ENCODE measurements at regions not wholly inside any gene's neighbourhood (a gene's known extent, or its start where the extent isn't known, plus 50 kb on each side); places are given as distances from the start of the nearest gene placed in this dataset.
A peak's percentile ranks its signal among the peaks of the same experiment; 100 is the strongest.

- Mint-ChIP-seq H3K36me3 (no peaks in the 10 kb centered on the region), H3K27me3 (ENCODE audit: insufficient read depth, low read depth) (no peaks in the 10 kb centered on the region), H3K9me3 (no peaks in the 10 kb centered on the region), H3K27ac (no peak overlapping the region), H3K4me1 (peaks cover 4% of the 10 kb centered on the region), H3K4me3 (no peak overlapping the region)
- no peak overlapping the region for H2AFZ ChIP-seq (replicated peaks)
- H3K9ac ChIP-seq: no peak overlapping the region
- H4K20me1 ChIP-seq (ENCODE audit: low read depth): no peaks in the 10 kb centered on the region
- H3F3A ChIP-seq (ENCODE audit: low read depth): no peaks in the 10 kb centered on the region
- H3K79me2 ChIP-seq (ENCODE audit: low read depth): no peaks in the 10 kb centered on the region
- H3K36me3 ChIP-seq: no peaks in the 10 kb centered on the region
- DNase-seq (ENCODE audit: low spot score): no peak
- TF ChIP-seq CTCF (IDR thresholded peaks at IDR 0.05) (no peak), EZH2phosphoT487 (IDR thresholded peaks at IDR 0.05) (no peak), EZH2 (IDR thresholded peaks at IDR 0.05) (no peak)
- no peak overlapping the region for H3K27ac ChIP-seq
- no peaks in the 10 kb centered on the region for H3K27me3 ChIP-seq
- no peaks in the 10 kb centered on the region for H3K4me1 ChIP-seq
- H3K4me2 ChIP-seq: no peak overlapping the region
- no peak overlapping the region for H3K4me3 ChIP-seq
- H3K9me3 ChIP-seq (ENCODE audit: low read depth): no peaks in the 10 kb centered on the region
These were observed 122.4 kb downstream of the RAP2B start for GRCh38 chr3:153284282-153284938.

GRCh38 chr3:153285194-153285641 is 123.2 kb downstream of the RAP2B start:
- no peak overlapping the region for H3K4me2 ChIP-seq
- H3K27ac ChIP-seq: no peak overlapping the region
- H3K36me3 ChIP-seq: no peaks in the 10 kb centered on the region
- Mint-ChIP-seq H3K27ac (no peak overlapping the region), H3K9me3 (no peaks in the 10 kb centered on the region), H3K27me3 (ENCODE audit: insufficient read depth, low read depth) (no peaks in the 10 kb centered on the region), H3K4me3 (no peak overlapping the region), H3K36me3 (no peaks in the 10 kb centered on the region), H3K4me1 (peaks cover 4% of the 10 kb centered on the region)
- H2AFZ ChIP-seq (replicated peaks): peak overlapping the region; percentile 46
- no peaks in the 10 kb centered on the region for H3K79me2 ChIP-seq (ENCODE audit: low read depth)
- no peaks in the 10 kb centered on the region for H3K9me3 ChIP-seq (ENCODE audit: low read depth)
- no peaks in the 10 kb centered on the region for H3F3A ChIP-seq (ENCODE audit: low read depth)
- peak; percentile 29 for DNase-seq (ENCODE audit: low spot score)
- no peak overlapping the region for H3K9ac ChIP-seq
- no peak for TF ChIP-seq EZH2phosphoT487 (IDR thresholded peaks at IDR 0.05)
- TF ChIP-seq CTCF (IDR thresholded peaks at IDR 0.05): no peak
- no peak for TF ChIP-seq EZH2 (IDR thresholded peaks at IDR 0.05)
- no peaks in the 10 kb centered on the region for H3K4me1 ChIP-seq
- no peak overlapping the region for H3K4me3 ChIP-seq
- H3K27me3 ChIP-seq: no peaks in the 10 kb centered on the region
- no peaks in the 10 kb centered on the region for H4K20me1 ChIP-seq (ENCODE audit: low read depth)

GRCh38 chr3:153285982-153286381 is 124.0 kb downstream of the RAP2B start:
- Mint-ChIP-seq H3K4me3 (no peak overlapping the region), H3K9me3 (no peaks in the 10 kb centered on the region), H3K36me3 (no peaks in the 10 kb centered on the region), H3K27me3 (ENCODE audit: insufficient read depth, low read depth) (no peaks in the 10 kb centered on the region), H3K27ac (no peak overlapping the region), H3K4me1 (peaks cover 4% of the 10 kb centered on the region)
- H3F3A ChIP-seq (ENCODE audit: low read depth): no peaks in the 10 kb centered on the region
- TF ChIP-seq CTCF (IDR thresholded peaks at IDR 0.05): no peak
- no peak for TF ChIP-seq EZH2phosphoT487 (IDR thresholded peaks at IDR 0.05)
- TF ChIP-seq EZH2 (IDR thresholded peaks at IDR 0.05): no peak
- H3K9me3 ChIP-seq (ENCODE audit: low read depth): no peaks in the 10 kb centered on the region
- H3K9ac ChIP-seq: no peak overlapping the region
- no peaks in the 10 kb centered on the region for H3K36me3 ChIP-seq
- no peaks in the 10 kb centered on the region for H4K20me1 ChIP-seq (ENCODE audit: low read depth)
- no peaks in the 10 kb centered on the region for H3K27me3 ChIP-seq
- no peaks in the 10 kb centered on the region for H3K4me1 ChIP-seq
- H3K4me3 ChIP-seq: no peak overlapping the region
- no peak for DNase-seq (ENCODE audit: low spot score)
- no peak overlapping the region for H3K4me2 ChIP-seq
- no peak overlapping the region for H3K27ac ChIP-seq
- H2AFZ ChIP-seq (replicated peaks): no peak overlapping the region
- H3K79me2 ChIP-seq (ENCODE audit: low read depth): no peaks in the 10 kb centered on the region
